ENCODE measurements at regions not wholly inside any gene's neighbourhood (a gene's known extent, or its start where the extent isn't known, plus 50 kb on each side); places are given as distances from the start of the nearest gene placed in this dataset.

- Histone ChIP-seq H3K36me3 (ENCODE audit: low read depth, missing control alignments) (no peaks in the 10 kb centered on the region), H3K27ac (no peak overlapping the region), H3K4me1 (no peaks in the 10 kb centered on the region), H3K9me3 (no peaks in the 10 kb centered on the region), H3K4me3 (no peak overlapping the region), H3K27me3 (no peaks in the 10 kb centered on the region)
- DNase-seq, result no peak
- 66 to 79% methylated on average over 4 of the region's 4 CpGs for WGBS, 2 donors
- intact Hi-C loops (cut with DNase I; ENCODE audit: low total_unique reads), result no loop called here
- TF ChIP-seq POLR2A (IDR thresholded peaks at IDR 0.05), result no peak
- no peak for TF ChIP-seq CTCF (IDR thresholded peaks at IDR 0.05)
These were observed 50.9 kb upstream of the TRABD2B start for GRCh38 chr1:48048064-48048463.

GRCh38 chr1:48047116-48047515, 49.9 kb upstream of the TRABD2B start:
- no peak for DNase-seq
- Histone ChIP-seq H3K27ac (no peak overlapping the region), H3K4me3 (no peak overlapping the region), H3K9me3 (no peaks in the 10 kb centered on the region), H3K36me3 (ENCODE audit: low read depth, missing control alignments) (no peaks in the 10 kb centered on the region), H3K27me3 (no peaks in the 10 kb centered on the region), H3K4me1 (no peaks in the 10 kb centered on the region)
- intact Hi-C loops (cut with DNase I; ENCODE audit: low total_unique reads), result no loop called here
- TF ChIP-seq POLR2A (IDR thresholded peaks at IDR 0.05) (no peak), CTCF (IDR thresholded peaks at IDR 0.05) (no peak)
- 76 to 85% methylated on average over 4 of the region's 4 CpGs for WGBS, 2 donors

Small RNA genes in the stretch of these regions (small RNA-seq; reads per million reads assigned to genes)
- 0 reads per million in 2 donors for gene CYP46A4P
